OCI-LY7 (cell line): ENCODE measurements at regions not wholly inside any gene's neighbourhood (a gene's known extent, or its start where the extent isn't known, plus 50 kb on each side); places are given as distances from the start of the nearest gene placed in this dataset.

ENCODE experiments used
- BruUV-seq: library from RNA; stranded (reverse); fragments of 400-500 nt; replicated peaks from 2 replicates; lab custom pipeline; 2021; lab: Mats Ljungman, UMichigan
- CTCF ChIA-PET: fragments of 300-600 bp; sonication (Branson Sonifier 250); formaldehyde crosslinking; loops from one replicate; lab custom pipeline; 2022; ENCODE audit warnings: antibody characterized with exemption; ENCODE audit not compliant: unreplicated experiment; lab: Charles Lee
- POLR2A ChIA-PET: fragments of 300-600 bp; sonication (Branson Sonifier 250); formaldehyde crosslinking; loops from one replicate; lab custom pipeline; 2022; ENCODE audit warnings: antibody characterized with exemption; lab: Charles Lee
- DNase-seq: peaks from one replicate; pipeline ENCODE4 v3.0.0-alpha.2; 2015; ENCODE audit warnings: low spot score
- H2AFZ ChIP-seq: fragments of 200-600 bp; sonication (generic), shearing (Covaris generic); 2 replicates; pipeline ENCODE4 v1.6.1; 2014; ENCODE audit warnings: mild to moderate bottlenecking, antibody characterized with exemption, low read length, moderate library complexity
- H3K27ac ChIP-seq: fragments of 200-600 bp; sonication (generic); 2 replicates; pipeline ENCODE4 v1.5.1; 2014; ENCODE audit warnings: mixed run types, low read depth, mild to moderate bottlenecking, moderate library complexity, low read length, inconsistent platforms; ENCODE audit not compliant: poor library complexity, severe bottlenecking
- H3K36me3 ChIP-seq: fragments of 200-600 bp; sonication (generic); 2 replicates; pipeline ENCODE4 v1.6.1; 2014; ENCODE audit warnings: mild to moderate bottlenecking, antibody characterized with exemption, low read length, moderate library complexity, mixed read lengths; ENCODE audit not compliant: insufficient read depth
- H3K4me1 ChIP-seq: fragments of 200-600 bp; sonication (generic); 2 replicates; pipeline ENCODE4 v1.5.1; 2014; ENCODE audit warnings: mild to moderate bottlenecking, low read length; ENCODE audit not compliant: insufficient read depth, poor library complexity, severe bottlenecking
- H3K4me2 ChIP-seq: fragments of 200-600 bp; sonication (generic); 2 replicates; pipeline ENCODE4 v1.6.1; 2014; ENCODE audit warnings: mild to moderate bottlenecking, low read length
- H3K4me3 ChIP-seq: fragments of 200-600 bp; sonication (generic); 2 replicates; pipeline ENCODE4 v1.5.1; 2014; ENCODE audit warnings: mild to moderate bottlenecking, low read depth, low read length; ENCODE audit not compliant: poor library complexity, severe bottlenecking
- H3K79me2 ChIP-seq: fragments of 200-600 bp; sonication (generic); 2 replicates; pipeline ENCODE4 v1.6.1; 2016; ENCODE audit warnings: low read depth, mild to moderate bottlenecking, low read length, moderate library complexity, mixed read lengths; ENCODE audit not compliant: insufficient read depth
- H3K9me2 ChIP-seq: fragments of 200-600 bp; sonication (generic); 2 replicates; pipeline ENCODE4 v1.6.1; 2016; ENCODE audit warnings: mild to moderate bottlenecking, low read length, mixed read lengths; ENCODE audit not compliant: insufficient read depth
- H3K9me3 ChIP-seq: fragments of 200-600 bp; sonication (generic); 2 replicates; pipeline ENCODE4 v1.6.1; 2014; ENCODE audit warnings: mild to moderate bottlenecking, mixed run types, low read length, mixed read lengths
- H4K20me1 ChIP-seq: fragments of 200-600 bp; sonication (generic); 2 replicates; pipeline ENCODE4 v1.6.1; 2014; ENCODE audit warnings: mild to moderate bottlenecking, antibody characterized with exemption, low read length, moderate library complexity, mixed read lengths; ENCODE audit not compliant: insufficient read depth
- EZH2phosphoT487 ChIP-seq: fragments of 200-600 bp; sonication (generic); IDR thresholded peaks from 2 replicates; pipeline ENCODE4 v1.6.1; 2018; ENCODE audit warnings: low read depth, borderline replicate concordance, mild to moderate bottlenecking, mixed run types, antibody characterized with exemption, low read length, moderate library complexity, mixed read lengths
- intact Hi-C: fragments of 100-400 bp; cut with micrococcal nuclease; formaldehyde crosslinking; loops from one replicate; pipeline ENCODE4 v1.10.0; 2022; ENCODE audit not compliant: unreplicated experiment
- TF ChIP-seq, protein P1 (sequence below): fragments of 200-600 bp; sonication (generic); conservative IDR thresholded peaks from 2 replicates; pipeline ENCODE4 v1.5.1; 2014; ENCODE audit warnings: mild to moderate bottlenecking, antibody characterized with exemption, low read length, moderate library complexity, mixed read lengths

DNA sequence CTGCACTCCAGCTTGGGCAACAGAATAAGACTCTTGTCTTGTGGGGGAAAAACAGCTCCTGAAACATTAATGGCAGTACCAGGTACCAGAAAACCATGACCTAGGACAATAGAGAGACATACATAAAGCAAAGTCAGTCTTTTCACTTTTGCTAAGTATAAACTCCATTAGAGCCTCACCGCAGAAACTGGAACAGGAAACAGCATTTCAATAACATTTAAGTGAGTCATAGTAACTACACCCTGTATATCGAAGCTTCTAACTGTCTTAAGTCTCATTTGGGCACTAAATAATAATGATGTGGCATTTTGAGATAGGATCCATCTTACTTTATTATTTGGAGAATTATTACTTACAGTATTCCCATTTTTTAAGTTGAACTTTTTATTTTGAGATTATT, 517.8 kb upstream of the CELF2 start:
- Histone ChIP-seq H3K27ac (no peak overlapping the region), H3K4me3 (no peak overlapping the region), H4K20me1 (no peaks in the 10 kb centered on the region), H3K4me1 (no peaks in the 10 kb centered on the region), H3K36me3 (no peaks in the 10 kb centered on the region), H3K4me2 (no peak overlapping the region), H3K9me2 (no peaks in the 10 kb centered on the region; the same call in 1 of the 2 replicates), H3K9me3 (no peaks in the 10 kb centered on the region), H2AFZ (no peak overlapping the region), H3K79me2 (no peaks in the 10 kb centered on the region)
- CTCF ChIA-PET = no interaction called here
- no TSS peak for BruUV-seq
- POLR2A ChIA-PET = no interaction called here
- TF ChIP-seq, protein P1, sequence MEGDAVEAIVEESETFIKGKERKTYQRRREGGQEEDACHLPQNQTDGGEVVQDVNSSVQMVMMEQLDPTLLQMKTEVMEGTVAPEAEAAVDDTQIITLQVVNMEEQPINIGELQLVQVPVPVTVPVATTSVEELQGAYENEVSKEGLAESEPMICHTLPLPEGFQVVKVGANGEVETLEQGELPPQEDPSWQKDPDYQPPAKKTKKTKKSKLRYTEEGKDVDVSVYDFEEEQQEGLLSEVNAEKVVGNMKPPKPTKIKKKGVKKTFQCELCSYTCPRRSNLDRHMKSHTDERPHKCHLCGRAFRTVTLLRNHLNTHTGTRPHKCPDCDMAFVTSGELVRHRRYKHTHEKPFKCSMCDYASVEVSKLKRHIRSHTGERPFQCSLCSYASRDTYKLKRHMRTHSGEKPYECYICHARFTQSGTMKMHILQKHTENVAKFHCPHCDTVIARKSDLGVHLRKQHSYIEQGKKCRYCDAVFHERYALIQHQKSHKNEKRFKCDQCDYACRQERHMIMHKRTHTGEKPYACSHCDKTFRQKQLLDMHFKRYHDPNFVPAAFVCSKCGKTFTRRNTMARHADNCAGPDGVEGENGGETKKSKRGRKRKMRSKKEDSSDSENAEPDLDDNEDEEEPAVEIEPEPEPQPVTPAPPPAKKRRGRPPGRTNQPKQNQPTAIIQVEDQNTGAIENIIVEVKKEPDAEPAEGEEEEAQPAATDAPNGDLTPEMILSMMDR = no peak
- no peak for DNase-seq
- intact Hi-C loops = no loop called here

DNA sequence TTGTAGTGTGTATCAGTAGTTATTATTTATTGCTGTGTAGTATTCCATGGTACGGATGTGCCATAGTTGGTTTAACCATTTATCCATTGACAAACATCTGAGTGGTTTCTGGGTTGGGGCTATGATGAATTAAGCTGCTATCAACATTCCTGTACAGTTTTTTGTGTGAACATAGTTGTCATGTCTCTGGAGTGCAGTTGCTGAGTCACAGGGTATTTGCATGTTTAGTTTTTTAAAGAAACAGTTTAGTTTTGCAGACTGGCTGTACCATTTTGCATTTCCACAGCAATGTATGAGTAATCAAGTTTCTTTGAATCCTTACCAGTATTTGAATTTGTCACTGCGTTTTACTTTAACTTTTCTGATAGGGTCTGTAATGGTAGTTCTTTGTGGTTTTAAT, 516.7 kb upstream of the CELF2 start:
- H3K4me3 ChIP-seq = no peak overlapping the region
- no peak overlapping the region for H3K4me2 ChIP-seq
- H2AFZ ChIP-seq = no peak overlapping the region
- H4K20me1 ChIP-seq = no peaks in the 10 kb centered on the region
- ChIA-PET POLR2A (interaction anchor here (0.6 kb wide), 1 partner anchor 1387 kb away, joined by 3 read pairs; no protein-coding TSS in a partner anchor), CTCF (no interaction called here)
- no TSS peak for BruUV-seq
- no peaks in the 10 kb centered on the region; the same call in 1 of the 2 replicates for H3K9me2 ChIP-seq
- H3K27ac ChIP-seq = no peak overlapping the region
- no peaks in the 10 kb centered on the region for H3K79me2 ChIP-seq
- H3K9me3 ChIP-seq = no peaks in the 10 kb centered on the region
- DNase-seq = no peak
- H3K4me1 ChIP-seq = no peaks in the 10 kb centered on the region
- intact Hi-C loops = no loop called here
- H3K36me3 ChIP-seq = no peaks in the 10 kb centered on the region
- TF ChIP-seq, protein P1 = no peak
- no peak for TF ChIP-seq EZH2phosphoT487

DNA sequence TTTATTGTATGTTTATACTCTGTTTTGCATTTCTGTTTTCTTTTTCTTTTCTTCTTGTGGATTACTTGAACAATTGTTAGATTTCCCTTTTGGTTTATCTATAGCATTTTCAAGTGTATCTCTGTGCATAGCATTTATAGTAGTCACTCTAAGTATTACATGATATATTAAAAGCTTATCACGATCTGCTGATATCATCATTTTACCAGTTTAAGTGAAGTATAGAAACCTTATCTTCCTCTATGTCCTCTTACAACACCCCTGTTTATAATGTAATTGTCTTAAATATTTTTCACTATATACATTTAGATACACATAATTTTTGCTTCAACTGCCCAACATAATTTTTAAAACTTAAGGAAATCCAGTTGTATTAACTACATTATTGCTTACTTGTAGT, 513.9 kb upstream of the CELF2 start:
- TF ChIP-seq EZH2phosphoT487 = no peak
- TF ChIP-seq, protein P1 = no peak
- Histone ChIP-seq H3K9me2 (no peaks in the 10 kb centered on the region; the same call in 1 of the 2 replicates), H2AFZ (no peak overlapping the region), H3K79me2 (no peaks in the 10 kb centered on the region), H3K4me3 (no peak overlapping the region), H4K20me1 (no peaks in the 10 kb centered on the region), H3K36me3 (no peaks in the 10 kb centered on the region), H3K4me1 (no peaks in the 10 kb centered on the region), H3K27ac (no peak overlapping the region), H3K9me3 (no peaks in the 10 kb centered on the region), H3K4me2 (no peak overlapping the region)
- POLR2A ChIA-PET = no interaction called here
- BruUV-seq = no TSS peak
- DNase-seq = no peak
- CTCF ChIA-PET = no interaction called here
- intact Hi-C loops = no loop called here
